ENCODE measurements at regions not wholly inside any gene's neighbourhood (a gene's known extent, or its start where the extent isn't known, plus 50 kb on each side); places are given as distances from the start of the nearest gene placed in this dataset.

DNA sequence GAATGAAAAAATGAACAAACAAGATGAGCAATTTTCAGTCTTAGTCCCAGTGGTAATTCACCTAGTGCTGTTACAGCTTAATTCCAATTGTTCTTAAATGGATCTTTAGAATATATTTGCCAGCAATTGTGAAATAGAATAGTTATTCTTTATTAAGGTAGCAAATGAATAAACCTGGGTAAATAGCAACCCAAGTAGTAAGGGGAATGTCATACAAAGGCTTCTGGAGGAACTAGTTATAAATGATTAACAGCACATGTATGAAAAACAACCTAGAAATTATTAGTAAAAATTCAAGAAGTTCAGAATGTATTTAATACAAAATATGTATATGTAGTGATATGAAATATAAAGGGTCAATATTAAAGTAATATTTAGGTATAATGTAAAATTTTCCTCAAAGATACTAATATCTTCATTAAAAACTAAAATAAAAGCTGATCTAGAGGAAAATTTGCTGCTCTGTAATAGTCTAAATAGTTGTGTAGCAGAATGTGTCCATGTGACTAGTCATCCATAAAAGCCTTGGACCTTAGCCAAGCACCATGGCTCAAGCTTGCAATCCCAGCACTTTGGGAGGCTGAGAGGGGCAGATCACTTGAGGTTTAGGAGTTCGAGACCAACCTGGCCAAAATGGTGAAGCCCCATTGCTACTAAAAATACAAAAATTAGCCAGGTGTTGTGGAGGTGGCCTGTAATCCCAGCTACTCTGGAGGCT lies 535.9 kb upstream of the ATXN8OS start:
- DNase-seq (ENCODE audit: low read depth, low spot score): no peak

DNA sequence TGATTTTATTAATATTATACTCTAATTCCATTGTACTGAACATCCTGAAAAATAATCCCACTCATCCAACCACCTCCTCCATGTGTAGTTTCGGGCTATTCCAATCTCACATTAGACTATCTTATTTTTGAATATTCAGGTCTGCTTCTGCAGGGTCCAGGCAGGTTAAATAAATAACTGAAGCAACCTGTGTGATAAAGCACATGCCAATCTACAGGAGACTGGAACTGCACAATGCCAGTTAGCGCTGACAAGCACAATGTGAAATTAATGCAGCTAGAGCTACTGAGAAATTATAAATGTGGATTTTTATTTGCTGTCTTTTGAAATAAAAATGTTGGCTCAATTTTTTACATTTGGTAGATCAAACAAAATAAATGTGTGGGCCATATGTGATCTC lies 540.1 kb upstream of the ATXN8OS start:
- no peak for DNase-seq (ENCODE audit: low read depth, low spot score)

DNA sequence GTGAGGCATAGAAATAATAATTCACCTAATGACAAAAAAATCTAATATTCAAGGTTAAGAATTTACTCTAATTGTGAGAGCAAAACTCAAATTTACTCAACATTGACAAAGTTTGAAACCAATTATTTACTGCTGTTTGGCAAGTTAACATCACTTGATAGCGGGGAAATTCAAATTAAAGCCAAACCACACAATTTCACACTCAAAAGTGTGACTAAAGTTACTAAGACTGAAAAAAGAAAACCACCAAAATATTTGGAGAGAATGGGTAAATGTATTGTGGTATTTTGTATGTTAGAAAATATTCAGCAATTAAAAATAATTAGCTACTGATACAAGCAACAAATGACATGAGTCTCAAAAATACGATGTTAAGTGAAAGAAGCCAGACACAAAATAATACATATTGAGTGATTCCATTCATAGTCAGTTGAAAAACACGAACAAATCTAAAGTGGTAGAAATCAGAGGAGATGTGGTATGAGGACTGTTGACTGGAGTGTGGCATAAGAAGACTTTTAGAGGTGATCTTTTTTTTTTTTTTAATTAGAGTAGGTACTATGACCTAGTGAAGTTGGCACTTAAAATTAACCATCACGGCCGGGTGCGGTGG lies 541.4 kb upstream of the ATXN8OS start:
- DNase-seq (ENCODE audit: low read depth, low spot score): no peak

DNA sequence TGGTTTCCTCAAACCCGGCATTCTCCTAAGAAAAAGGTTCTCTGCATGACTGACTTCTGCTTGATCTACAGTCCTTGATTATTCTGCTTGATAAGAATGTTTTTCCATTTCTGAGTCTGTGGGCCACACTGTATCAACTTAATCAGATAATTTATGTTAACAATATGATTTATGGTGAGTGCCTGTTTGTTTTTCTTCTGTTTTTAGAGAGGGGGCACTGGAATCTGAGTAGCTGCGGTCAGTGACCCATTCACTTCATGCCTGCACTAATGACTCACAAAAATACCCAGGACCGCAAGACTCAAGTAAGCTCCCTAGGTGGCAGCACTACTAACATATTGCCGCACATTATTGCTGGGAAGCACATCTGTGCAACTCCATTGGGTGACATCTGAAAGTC lies 542.3 kb upstream of the ATXN8OS start:
- DNase-seq (ENCODE audit: low read depth, low spot score): peak; percentile 41

DNA sequence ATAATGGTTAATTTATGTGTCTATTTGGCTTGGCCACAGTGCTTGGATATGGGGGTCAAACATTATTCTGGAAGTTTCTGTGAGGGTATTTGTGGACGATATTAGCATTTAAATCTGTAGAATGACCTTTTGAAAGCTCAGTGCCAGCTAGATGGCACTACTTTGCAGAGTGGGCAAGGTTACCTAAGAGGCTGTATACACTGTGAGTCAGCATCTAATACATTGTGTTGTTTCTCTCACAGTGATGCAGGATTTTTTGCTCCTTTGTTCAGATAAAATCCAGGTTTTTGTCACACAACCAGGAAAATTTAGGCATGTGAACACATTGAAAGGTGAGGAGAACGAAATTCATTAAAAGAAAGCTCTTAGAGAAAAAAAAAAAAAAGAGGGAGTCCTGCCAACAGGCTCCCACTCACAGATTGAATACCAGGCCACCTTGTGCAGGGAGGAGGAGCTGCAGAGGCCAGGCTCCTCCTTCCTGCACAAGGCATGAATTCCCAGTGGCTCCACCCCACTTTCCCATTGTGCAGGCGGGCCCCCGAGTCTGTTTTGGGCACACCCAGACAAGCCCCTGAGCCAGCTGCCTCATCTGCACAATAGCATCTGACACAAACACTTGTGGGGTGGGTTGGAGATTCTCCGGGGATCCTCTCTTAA lies 551.0 kb upstream of the ATXN8OS start:
- DNase-seq (ENCODE audit: low read depth, low spot score): no peak

DNA sequence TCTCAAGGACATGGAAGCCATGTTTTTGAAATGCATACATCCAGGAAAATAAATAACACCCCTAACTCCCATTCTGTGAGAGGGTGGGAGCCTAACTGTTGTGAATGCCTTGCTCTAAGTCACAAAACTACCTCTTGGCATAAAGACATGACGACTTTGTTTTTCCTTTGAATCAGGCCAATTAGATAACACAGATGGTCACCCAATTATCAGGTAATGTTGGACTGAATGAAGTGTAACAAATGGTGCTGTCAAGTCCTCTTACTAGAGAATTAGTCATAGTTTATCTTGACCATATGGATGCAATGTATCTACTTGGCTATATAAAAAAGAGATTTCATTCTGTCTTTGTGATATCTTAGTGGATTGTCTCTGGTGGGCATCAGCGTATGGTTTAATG lies 553.6 kb upstream of the ATXN8OS start:
- DNase-seq (ENCODE audit: low read depth, low spot score): no peak

DNA sequence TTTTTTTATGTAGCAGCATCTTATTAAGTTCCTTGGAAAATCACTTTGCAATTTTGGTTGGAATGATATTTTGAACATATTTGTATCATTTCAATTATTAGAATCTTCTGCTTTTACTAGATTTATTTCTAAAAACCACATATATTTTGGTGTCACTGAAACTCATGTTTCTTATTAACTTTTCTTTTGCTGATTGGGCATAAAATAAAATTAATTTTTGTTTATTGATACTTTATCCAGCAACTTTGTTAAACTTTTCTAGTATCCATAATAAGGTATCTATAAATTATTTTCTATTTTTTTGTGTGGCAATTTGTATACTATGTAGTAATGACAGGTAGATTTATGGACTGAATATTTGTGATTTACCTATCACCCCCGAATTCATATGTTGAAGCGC lies 556.4 kb upstream of the ATXN8OS start:
- no peak for DNase-seq (ENCODE audit: low read depth, low spot score)

DNA sequence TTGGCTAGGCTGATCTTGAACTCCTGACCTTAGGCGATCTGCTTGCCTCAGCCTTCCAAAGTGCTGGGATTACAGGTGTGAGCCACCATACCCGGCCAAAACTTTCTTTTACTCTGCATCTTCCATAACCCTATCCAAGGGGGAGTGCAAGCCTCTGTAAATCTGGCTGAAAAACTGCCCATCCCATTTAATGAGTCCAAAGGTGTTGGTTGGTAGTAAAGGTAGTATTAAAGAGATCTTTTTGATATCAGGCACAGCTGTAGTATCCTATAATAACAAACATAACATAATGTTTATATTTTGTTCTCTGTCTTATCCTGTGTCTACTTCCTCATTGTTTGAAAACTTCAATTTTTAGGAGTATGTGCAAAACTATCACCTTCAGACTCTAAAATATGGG lies 559.8 kb upstream of the ATXN8OS start:
- no peak for DNase-seq (ENCODE audit: low read depth, low spot score)

DNA sequence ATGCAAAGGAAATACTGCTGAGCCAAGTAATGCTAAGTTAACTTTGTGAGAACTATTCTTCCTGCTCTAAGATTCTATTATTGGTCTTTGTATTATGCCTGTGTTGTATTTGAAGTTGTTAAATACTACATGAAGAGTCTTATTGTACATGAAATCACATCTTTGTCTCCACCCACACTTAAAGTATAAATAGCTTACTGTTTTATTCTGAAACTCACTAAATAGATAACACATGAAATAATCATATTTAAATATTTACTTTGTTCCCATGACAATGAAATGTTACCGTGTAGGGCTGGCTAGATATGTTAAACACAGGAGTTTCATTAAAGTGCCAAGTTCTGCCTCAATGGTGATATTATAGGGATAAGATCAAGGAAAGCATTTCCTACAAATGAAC lies 562.1 kb upstream of the ATXN8OS start:
- no peak for DNase-seq (ENCODE audit: low read depth, low spot score)

DNA sequence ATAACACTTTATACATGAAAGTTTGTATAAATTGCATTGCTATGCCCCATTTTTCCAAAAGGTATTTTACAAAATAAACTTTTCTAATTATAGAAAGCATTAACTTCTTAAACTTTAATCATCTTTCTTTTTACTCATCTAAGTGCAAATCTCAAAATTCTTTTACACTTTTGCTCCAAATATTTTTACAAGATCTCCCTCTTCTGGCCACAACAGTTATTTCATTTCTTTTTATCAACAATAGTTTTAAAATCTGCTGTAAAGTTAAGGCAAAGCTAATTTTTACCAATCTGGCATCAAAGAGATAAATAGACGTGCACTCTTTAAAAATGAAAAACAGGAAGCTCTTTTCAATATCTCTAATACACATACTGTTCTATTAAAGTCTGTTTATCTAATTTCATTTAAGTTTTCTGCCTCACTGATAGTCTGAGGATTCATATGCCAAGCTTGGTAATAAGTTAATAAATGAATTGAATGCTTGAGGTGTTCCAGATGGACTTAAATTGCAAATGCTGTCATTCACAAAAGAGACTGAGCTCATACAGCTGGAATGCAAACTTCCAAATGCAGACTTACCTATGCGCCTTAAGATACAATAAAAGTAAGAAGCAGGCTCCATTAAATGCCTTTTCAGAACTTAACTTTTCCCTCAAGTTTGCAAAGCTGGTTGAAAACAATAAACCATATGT lies 583.0 kb upstream of the ATXN8OS start:
- DNase-seq (ENCODE audit: low read depth, low spot score): no peak

DNA sequence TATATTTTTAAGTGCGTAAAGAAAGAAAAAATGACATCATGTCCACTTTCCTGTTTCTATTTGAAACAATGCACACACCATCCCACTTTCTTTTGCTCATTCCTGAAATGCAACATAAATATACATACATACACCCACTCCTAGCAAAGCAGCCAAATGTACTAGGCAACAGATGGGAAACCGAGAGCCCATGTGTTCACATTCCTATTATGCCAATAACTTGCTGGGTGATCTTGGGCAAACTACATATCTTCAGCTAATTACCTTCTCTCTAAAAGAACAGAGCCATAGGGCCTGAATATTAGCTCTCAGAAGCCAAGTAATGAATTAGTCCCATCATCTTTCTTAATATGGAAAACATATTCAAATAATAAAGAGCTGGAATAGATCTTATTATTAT lies 610.6 kb upstream of the ATXN8OS start:
- no peak for DNase-seq (ENCODE audit: low read depth, low spot score)

DNA sequence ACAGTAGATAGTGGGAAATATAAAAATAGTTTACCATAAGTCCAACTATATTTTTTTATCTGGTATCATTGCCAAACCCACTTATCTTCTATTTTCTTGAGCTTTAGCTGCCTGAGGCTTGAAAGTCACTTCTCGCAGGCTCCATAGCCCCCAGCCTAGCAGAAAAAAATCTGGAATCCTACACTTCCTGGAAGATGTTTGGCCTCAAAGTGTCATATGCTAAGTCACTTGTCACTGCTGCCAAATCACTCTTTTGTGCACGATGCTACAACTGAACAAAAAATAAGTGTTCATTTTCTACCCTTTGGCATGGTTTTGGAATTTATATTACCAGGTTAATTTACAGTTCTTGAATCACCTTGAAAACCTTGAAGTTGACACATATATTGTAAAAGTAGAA lies 612.5 kb upstream of the ATXN8OS start:
- DNase-seq (ENCODE audit: low read depth, low spot score): no peak

DNA sequence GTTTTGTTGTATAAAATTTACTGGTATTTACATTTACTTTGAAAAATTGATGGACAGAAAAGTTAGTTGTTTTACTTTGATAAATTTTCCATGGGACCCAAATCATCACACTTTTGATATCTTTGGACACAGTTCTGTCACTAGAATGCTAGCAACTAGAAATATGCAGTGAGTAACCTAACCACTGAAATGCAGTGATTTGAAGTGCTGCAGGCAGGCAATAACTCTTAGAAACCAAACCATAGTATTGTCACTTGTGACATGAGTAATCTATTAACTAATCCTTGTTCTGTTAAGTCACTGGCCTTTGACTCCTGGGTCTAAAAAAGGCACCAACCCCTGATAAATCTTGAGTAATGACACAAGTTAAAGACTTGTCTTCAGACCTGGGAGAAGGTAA lies 620.0 kb upstream of the ATXN8OS start:
- no peak for DNase-seq (ENCODE audit: low read depth, low spot score)

DNA sequence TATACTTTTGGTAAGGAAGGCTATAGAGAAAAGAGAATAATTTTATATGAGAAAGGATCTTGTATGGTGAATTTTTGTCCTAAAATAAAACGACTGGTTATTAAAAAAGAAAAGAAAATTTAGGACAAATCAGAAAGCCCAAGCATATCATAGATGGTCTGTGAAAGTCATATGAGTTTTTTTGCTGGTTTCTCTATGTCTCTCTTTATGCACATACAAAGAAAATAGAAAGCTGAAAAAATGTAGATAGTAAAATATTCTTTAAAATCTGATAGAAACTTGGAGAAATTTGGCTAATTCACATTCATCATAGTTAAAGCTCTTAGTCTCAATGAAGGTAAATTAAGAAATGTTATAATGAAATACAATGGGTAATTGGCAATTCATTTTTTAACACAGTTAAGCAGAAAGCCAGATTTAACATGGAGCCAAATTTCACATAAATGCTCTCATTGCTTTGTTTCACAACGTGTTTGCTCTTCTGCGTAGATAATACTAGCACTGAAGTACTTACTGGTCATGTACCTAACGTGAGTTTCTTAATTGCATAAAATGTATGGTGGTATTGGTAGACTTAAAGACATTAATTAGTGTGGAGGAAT lies 621.5 kb upstream of the ATXN8OS start:
- DNase-seq (ENCODE audit: low read depth, low spot score): no peak

DNA sequence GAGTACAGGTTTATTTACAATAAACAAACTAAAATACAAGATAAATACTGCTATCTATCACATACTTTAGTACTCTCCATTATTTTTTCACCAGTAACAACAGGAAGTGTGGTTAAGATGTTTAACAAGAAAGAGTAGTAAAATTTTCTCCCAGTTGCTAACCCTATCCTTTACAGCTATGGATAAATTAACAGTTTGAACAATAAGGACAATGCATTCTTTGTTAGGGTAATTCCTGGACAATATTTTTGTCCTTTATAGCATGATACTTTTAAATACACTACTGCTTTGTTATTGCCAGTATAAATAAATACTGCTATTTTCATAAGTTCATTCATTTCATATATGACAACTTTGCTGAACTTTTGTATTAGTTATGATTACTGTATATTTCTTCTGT lies 630.2 kb upstream of the ATXN8OS start:
- no peak for DNase-seq (ENCODE audit: low read depth, low spot score)

DNA sequence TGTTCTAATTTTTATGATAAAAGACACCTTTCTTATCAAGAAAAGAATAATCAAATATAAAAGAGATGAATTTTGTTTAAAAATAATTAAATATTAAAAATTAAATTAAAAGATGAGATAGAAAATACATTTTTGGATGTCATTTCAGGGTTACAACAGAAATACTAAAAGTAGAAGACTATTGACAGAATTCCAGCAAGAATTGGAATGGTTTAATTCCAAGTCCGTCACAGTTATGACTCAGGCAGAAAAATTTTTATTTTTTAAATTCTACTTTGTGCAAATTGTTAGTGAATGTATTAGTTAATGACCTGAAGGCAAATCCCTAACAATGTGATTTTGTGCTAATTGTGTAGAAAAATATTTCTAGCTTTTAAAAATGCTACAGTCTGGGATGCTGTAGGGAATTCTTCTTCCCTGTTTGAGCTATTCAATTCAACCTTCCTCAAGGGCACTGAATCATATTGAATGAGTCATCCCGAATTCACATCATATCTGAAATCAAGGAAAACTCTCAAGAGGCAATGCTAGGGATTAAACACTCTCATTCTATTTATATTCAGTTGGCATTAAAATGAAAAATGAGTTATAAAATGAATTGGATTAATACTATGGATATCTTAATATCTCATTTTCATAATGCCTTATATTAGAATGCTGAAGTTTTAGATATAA lies 633.5 kb upstream of the ATXN8OS start:
- no peak for DNase-seq (ENCODE audit: low read depth, low spot score)

DNA sequence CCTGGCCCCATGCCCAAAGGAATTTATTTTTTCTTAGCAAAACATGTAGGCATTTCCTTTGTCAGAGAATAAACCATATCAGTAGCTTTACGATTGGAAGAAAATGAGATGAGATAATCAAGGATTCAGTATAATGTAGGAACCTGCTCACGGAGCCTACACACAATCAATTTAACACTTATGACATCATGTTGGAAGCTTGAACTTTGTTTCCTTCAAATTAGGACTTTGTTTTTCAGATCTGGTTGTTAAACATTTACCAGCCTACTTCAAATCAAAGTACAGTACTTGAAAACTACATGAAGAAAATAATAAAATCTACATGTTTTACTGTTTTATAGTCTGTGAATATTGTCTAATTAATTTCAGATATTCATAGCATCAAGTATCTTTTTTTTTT lies 639.0 kb upstream of the ATXN8OS start:
- no peak for DNase-seq (ENCODE audit: low read depth, low spot score)

DNA sequence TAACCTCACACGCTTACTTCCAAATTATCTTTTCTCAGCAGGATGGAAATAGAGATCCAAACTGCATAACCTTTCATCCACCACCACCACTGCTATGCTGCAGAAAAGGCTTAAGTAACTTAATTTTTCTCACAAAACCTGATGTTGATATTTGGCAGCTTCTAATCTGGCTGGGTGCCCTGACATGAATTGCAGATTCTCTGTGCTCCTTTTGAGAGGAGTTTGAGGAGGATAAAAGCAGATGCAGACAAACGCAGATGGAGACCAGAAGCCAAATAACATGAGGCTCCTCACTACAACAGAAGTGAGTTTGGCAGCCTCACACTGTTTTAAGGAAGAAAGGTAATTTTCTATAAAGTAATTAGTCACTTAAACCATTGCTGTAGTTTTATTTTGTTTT lies 646.2 kb upstream of the ATXN8OS start:
- DNase-seq (ENCODE audit: low read depth, low spot score): no peak

DNA sequence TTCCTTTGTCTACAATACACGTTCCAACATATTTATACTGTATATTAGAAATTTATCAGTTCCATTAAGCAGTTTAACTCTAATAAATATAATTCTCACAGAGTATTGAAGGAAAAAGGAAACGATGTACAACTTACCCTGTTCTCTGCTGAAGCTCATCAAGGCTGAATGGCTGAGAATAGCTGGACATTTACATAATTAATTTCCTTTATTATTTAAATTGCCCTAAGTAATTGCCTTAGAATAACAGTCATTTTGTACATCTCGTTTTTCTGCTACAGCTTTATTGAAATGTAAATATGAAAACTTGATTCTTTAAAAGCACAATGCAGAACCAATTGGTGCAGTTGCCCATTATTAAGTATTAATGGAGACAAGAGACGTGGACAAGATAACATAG lies 648.3 kb upstream of the ATXN8OS start:
- DNase-seq (ENCODE audit: low read depth, low spot score): no peak

DNA sequence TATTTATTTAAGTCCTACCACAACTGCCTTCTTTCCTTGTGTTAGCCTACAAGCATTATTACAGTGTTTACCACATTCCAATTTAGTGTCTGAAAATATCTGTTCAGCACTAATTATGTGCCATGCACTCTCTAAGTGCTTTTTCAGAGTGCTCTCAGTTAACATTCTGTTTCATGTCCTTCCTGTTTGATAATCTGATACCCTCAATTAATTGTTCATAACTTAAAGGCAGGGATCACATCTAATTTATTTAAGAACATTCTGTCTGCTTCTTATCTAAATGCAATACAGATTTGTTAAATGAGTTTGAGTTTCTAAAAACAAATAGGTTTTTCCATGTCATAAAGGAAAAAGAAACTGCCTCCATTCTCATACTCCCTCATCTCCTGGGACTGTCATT lies 649.6 kb upstream of the ATXN8OS start:
- DNase-seq (ENCODE audit: low read depth, low spot score): no peak

DNA sequence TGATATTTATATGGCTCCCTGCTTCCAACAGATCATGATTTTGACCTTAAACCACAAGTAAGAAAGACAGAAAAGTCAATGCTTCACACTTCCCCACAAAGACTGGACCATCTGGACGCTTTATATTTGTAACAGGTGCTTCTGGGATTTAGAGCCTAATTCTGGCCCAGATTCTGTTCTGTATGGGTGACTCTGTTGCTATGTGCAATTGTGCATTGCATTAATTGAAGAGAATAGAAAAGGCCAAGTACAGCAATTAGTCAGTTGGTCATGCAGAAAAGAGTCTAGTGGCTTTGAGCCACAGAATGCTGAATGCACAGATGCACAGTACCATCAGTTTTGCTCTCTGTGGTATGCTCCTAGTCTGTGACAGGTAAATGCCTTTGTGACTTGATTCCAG lies 657.4 kb upstream of the ATXN8OS start:
- no peak for DNase-seq (ENCODE audit: low read depth, low spot score)

DNA sequence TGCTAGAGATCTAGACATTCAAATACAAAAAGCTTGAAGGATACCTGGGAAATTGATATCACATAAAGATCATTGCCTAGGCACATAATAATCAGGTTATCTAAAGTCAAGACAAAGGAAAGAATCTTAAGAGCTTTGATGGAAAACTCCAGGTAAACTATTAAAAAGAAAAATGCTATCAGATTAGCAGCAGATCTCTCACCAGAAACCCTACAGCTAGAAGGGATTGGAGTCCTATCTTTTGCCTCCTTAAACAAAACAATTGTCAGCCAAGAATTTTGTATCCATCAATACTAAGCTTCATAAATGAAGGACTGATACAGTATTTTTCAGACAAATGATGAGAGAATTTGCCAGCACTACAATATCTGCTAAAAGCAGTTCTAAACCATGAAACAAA lies 682.4 kb upstream of the ATXN8OS start:
- DNase-seq (ENCODE audit: low read depth, low spot score): no peak

All from ELF-1 (cell line).